NCI-H2081 (cell line): ENCODE measurements at regions not wholly inside any gene's neighbourhood (a gene's known extent, or its start where the extent isn't known, plus 50 kb on each side); places are given as distances from the start of the nearest gene placed in this dataset.

Experiments used
- DNase-seq, 2 experiments: peaks; one replicate each; lab custom pipeline; 2025; lab: John Stamatoyannopoulos, UW

DNA sequence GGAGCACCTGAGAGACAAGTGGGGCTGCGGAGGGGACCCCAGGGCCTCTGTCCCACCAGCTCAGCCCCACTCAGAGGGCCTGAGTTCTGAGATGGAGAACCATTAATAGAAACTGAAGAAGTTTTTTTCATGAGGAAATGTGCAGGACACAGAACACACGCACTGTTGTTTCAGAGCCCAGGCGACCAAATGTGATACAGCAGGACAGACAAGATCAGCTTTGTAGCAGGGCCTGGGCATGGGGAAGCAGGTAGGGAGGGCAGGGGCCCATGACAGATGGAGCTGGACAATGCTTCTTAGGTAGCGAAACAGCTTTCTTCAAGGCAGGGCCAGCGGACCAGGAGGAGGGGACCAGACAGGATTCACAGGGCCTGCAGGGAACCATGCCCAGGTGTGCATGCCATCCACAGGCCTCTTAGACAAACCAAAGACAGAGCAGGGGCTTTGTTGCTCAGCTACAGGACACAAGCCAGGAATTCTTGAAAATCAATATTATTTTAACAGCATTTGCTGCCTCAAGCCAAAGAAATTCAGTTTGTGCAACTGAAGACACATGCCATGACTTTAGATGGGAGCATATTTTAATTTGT lies 252.8 kb upstream of the GYPC start:
- DNase-seq, result no peak

GRCh38 chr2:126406267-126406666 lies 249.7 kb upstream of the GYPC start:
- no peak for DNase-seq

DNA sequence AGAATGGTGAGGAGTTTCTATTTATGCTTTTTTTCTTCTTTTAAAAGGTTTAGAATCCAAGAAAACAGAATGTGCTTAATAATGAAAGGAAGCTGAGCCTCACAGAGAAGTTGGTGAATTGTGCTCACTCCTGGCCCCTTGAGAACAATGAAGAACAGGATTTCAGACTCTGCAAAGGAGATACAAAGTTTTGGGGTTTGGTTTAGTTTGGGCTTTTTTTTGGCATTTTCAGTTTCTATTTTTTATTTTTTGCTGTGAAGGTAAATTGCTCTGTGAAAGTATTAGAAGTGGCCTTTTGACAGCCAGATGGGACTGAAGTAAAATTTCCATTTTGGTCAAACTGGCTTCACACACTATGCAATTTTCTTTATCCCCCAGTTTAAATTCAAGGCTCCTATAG lies 247.3 kb upstream of the GYPC start:
- no peak for DNase-seq

- no peak for DNase-seq
Measured at GRCh38 chr2:126409850-126410249, 246.1 kb upstream of the GYPC start.

GRCh38 chr2:126413079-126413478 lies 242.9 kb upstream of the GYPC start:
- no peak for DNase-seq

DNA sequence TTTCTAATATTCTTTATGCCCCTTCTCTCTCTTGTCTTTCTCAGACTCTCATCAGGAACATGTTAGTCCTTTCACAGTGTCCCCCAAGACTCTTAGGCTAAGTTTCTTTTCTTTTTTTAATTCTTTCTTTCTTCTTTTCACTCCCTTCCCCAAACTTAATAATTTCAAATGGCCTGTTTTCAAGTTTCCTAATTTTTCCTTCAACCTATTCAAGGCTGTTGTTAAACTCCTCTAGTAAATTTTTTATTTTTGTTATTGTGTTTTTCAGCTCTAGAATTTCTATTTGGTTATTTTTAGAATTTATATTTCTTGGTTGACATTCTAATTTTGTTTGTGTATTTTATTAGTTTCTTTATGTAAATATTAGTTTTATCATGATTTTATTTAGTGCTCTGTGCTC lies 236.6 kb upstream of the GYPC start:
- no peak for DNase-seq

DNA sequence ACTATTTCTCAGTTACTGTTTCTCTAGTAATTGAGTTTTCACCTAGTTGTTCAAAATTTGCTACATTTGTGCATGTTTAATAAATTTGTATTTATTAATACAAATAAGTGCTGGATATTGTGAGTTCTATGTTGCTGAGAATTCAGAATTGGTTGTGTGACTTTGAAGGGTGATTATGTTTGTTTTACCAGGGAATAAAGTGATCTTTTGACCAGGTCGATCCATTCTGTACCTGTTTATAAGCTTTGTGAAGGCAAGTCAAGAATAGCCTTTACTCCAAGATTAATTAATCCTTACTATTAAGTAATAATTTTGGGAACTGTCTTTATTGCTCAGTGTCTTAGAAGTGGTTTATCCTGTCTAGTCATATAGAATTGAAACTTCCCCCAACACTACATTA lies 230.0 kb upstream of the GYPC start:
- DNase-seq, result no peak

DNA sequence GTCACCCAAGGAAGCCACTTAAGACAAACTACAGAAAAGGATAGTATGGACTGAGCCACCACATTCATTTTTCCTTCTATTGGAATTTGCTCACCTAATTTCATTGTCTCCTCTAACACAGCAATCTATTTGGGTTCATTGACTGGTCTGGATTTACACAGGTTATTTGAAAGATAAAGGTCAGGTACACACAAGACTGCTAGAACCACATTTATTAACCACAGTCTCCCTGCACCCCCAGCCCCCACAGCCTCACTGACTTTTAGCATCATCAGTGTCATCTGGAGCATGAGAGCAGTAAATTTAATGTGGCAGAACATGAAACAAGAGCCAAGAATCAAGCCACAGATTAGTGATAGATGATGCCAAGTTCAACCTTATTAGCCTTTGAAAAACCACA lies 226.9 kb upstream of the GYPC start:
- no peak for DNase-seq

DNA sequence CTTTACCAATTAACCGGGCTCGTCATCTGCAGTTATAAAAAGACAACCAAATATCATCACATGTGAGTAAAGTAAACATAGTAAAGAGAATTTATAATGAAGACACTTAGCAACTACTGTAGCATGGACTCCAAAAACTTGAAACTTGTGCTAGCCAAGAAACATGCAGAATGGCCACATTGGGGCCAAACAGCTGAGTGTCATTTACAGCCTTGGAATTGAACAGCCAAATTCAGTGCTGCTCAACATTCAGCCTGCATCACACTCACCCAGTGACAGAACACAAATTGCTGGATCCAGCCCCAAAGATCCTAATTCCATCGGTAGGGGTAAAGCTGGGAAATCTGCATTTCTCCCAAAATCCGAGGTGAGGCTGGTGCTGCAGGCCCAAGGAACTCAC lies 224.8 kb upstream of the GYPC start:
- DNase-seq, result no peak

DNA sequence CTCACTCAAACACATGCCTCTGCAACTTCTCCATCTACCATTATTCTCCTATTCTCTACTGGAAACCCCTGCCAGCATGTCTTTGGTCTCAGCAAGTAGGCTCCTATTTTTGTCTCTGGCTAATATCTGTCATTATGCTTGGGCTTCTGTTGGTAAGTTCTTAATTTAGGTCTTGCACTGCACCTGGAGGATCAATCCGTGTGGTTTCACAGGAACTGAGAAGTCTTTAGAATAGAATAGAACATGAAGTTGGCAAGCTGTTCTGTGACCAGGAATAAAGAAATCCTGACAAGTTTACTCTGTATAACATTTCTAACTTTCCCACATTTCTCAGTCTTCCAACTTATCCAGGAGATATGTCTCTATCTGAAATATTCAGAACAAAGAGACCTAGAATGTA lies 219.5 kb upstream of the GYPC start:
- no peak for DNase-seq

DNA sequence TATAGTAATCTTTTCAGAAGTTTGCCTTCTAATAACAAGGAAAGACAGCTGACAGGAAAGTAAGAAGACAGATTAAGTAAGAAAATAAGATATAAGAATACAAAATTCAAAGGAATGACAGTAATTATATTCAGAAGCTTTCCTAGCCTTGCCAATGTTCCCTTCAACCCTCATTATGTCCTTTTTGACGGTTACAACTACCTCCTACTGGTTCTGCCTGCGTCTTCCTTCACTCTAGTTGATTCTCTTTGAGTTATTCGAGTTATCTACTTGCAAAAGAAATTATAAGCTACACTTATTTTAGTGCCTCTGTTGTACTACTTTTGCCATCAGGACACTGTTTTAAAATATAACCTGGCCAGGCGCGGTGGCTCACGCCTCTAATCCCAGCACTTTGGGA lies 218.9 kb upstream of the GYPC start:
- DNase-seq, result no peak

GRCh38 chr2:126444512-126444911 lies 211.4 kb upstream of the GYPC start:
- no peak for DNase-seq

GRCh38 chr2:126446106-126446695 lies 209.8 kb upstream of the GYPC start:
- DNase-seq, result no peak

- no peak for DNase-seq
Measured at GRCh38 chr2:126448611-126449010, 207.3 kb upstream of the GYPC start.

DNA sequence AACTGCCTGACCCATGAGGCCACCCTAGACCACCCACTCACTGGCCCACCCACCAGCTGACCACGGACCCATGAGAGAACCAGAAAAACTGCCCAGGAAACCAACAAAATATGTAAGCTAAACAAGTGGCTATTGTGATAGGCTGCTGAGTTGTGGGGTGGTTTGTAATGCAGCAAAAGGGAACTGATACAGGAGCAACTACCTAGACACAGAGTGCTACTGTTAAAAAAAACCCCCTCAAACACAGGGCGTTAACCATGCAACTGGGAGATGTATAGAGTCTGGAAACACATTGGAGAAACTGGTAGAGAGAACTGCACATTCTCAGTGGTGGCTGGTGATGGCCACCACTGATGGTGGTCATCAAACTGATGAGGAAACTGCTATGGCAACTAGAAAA lies 206.3 kb upstream of the GYPC start:
- DNase-seq, result no peak

DNA sequence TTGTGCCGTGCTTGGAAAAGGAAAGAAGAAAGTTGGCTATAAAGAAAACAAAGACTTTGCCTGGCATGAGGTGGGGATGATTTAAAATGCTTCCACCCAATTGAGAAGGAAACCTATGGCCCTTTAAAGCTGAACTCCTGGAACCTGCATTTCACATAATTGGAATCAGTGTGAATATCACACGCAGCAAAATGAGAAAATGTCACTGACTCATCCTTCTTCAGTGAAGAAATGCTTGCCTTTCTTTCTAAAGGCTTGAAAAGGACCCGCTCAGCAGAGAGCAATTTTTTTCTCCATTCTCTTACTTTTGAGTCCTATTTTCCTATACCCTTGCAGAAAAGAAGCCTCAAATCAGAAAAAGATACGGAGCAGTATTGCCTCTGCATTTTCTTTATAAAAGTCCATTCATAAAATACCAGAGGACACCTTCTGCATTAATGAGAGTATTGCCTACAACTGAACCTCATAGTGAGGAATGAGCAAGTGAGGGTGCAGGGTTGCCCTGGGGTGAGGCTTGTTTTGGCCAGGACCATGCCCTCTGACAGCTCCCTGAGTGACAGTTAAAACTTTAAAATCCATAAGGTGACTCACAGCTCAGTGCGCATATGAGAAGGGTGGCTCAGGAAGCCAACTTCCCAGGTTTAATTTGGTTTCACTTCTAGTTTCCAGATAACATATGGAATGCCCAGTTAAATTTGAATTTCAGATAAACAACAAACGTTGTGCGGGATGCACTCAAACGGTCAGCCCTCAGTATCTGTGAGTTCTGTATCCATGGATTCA lies 191.9 kb upstream of the GYPC start:
- no peak for DNase-seq

DNA sequence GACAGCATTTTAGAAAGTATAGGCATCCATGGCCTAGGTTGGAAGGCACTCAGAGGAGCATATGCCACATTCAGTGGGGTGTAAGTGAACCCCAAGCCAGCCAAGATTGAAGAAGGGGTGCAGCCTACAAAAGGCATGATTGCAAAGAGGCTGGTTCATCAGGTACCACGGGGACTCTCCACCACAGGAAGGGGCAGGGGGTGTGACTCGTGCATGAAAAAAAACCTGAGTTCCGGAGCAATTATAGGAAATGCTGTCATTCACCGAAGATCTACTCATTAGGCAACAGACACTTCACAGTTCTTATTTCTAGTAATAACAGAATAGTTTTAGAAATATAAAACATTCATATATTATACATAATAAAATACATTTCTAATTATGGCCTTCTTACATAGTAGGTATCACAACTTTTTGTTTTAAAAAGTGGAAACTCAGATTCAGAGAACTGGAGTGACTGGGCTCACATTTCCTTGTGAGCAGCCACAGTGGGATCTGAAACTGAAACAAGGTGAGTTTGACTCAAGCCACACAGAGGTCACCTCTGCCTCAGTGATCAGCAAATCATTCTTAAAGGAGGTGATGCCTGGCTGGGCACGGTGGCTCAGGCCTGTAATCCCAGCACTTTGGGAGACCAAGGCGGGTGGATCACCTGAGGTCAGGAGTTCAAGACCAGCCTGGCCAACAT lies 188.4 kb upstream of the GYPC start:
- no peak for DNase-seq

GRCh38 chr2:126475031-126475430 lies 180.9 kb upstream of the GYPC start:
- no peak for DNase-seq

DNA sequence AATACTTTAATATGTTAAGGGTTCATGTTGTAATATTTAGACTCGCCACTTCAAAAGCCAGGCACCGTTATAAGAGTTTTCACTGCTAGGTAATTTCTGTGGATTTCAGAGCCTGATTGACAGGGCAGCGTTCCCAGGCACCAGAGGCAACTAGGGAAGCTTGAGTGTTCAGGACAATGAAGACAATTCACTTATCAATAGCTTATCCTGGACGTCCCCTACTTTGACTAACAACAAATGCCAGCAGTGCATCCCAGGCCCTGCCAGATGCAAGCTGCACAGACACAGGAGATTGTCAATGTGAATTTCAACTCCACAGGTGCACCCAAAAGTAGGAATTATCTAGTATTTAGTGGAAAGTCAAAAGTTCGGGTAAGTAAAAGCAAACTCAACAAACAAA lies 179.3 kb upstream of the GYPC start:
- no peak for DNase-seq

DNA sequence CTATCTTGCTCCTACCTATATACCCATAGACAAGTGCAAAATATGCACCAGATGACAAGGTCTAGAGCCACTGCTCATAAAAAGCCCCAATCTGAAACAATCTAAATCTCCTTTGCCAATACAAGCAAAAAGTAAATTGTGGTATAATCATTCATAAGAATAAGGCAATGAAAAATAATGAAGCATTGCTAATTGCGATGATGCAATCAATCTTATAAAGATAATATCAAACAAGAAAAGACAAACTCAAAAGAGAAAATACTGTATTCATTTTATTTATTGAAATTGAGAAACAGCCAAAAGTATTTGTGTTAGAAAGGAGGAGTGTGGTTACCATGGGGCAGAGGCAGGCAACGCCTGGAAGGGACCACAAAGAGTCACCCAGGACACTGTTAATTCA lies 175.9 kb upstream of the GYPC start:
- DNase-seq, result no peak

DNA sequence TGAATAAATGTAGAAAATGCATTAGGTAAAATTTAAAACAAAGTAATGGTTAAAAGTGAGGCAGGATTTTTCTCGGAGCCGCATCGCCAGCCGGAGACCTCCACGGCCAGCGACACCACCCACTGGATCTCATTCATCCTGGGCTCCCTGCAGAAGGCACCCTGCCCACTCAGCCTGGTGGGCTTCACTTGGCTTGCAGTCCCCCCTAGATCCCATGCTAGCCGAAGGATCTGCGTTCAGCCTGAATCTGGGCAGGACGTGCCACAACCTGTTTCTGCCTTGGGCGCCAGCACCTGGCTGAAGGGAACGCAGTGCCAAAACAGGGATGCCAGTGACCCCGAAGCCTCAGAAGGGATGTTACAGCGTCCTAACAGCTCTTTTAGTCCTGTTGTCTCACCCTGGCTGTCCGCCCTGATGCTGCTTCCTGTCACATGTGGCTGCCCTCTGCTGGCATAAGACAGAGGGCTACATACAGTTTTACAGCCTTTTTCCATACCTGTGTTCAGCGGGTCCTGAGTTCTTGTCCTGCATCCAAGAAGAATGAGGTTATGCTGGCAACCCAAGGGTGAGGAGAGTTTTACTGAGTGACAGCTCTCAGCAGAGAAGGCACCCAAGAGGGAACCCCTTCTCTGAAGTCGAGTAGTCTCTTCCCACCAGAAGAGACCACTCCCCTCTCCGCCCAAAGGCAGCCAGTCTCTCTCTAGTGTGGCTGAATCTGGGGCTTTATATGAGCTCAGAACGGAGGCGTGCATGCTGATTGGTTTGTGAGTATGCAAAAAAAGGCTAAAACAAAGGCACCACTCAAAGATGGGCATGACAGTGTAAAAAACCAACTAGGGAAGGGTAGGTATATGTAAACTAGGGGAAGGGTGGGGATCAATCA lies 173.1 kb upstream of the GYPC start:
- DNase-seq, result no peak

DNA sequence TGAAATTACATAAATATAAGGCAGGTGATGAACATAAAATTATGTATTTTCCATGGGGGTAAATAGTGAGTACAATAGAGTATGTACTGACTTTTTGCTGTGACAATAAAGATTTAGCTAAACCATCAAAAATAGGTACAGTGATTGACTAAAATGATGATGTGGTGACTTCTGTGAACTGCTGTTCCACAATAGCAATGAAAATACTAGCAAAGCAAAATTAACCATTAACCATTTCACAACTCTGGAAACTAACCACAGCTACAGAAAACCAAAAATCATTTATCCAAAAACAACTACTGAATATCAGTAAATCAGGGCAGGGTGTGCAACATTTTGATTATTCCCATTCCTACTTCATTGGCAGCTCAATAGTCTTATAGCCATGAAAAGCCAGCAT lies 161.4 kb upstream of the GYPC start:
- DNase-seq, result no peak
